HEK293T (cell line): ENCODE measurements at regions not wholly inside any gene's neighbourhood (a gene's known extent, or its start where the extent isn't known, plus 50 kb on each side); places are given as distances from the start of the nearest gene placed in this dataset.

Source experiments
- ARNT ChIP-seq: fragments of 450-650 bp; IDR thresholded peaks from 2 replicates; pipeline ENCODE4 v1.6.1; 2017; ENCODE audit warnings: mild to moderate bottlenecking
- BHLHE40 ChIP-seq: fragments of 450-650 bp; IDR thresholded peaks from 2 replicates; pipeline ENCODE4 v1.6.1; 2016; ENCODE audit warnings: mild to moderate bottlenecking, moderate library complexity, borderline replicate concordance
- CTBP1 ChIP-seq: fragments of 450-650 bp; IDR thresholded peaks from 2 replicates; pipeline ENCODE4 v1.6.1; 2016; ENCODE audit warnings: borderline replicate concordance
- ELF4 ChIP-seq: fragments of 450-650 bp; IDR thresholded peaks from 2 replicates; pipeline ENCODE4 v1.6.1; 2017; ENCODE audit warnings: antibody characterized with exemption
- FOXA1 ChIP-seq: fragments of 450-650 bp; IDR thresholded peaks from 2 replicates; pipeline ENCODE4 v1.6.1; 2016; ENCODE audit warnings: mild to moderate bottlenecking
- FOXK2 ChIP-seq: fragments of 450-650 bp; IDR thresholded peaks from 2 replicates; pipeline ENCODE4 v1.6.1; 2016; ENCODE audit warnings: mild to moderate bottlenecking
- L3MBTL2 ChIP-seq: fragments of 450-650 bp; conservative IDR thresholded peaks from 2 replicates; pipeline ENCODE4 v1.6.1; 2016; ENCODE audit warnings: mild to moderate bottlenecking
- NFRKB ChIP-seq: fragments of 450-650 bp; IDR thresholded peaks from 2 replicates; pipeline ENCODE4 v1.6.1; 2016; ENCODE audit warnings: mild to moderate bottlenecking, moderate library complexity
- PKNOX1 ChIP-seq: fragments of 450-650 bp; IDR thresholded peaks from 2 replicates; pipeline ENCODE4 v1.6.1; 2016
- SP1 ChIP-seq: fragments of 450-650 bp; IDR thresholded peaks from 2 replicates; pipeline ENCODE4 v1.6.1; 2017
- SUZ12 ChIP-seq: fragments of 450-650 bp; IDR thresholded peaks from 2 replicates; pipeline ENCODE4 v1.6.1; 2016; ENCODE audit warnings: mild to moderate bottlenecking
- TARDBP ChIP-seq: fragments of 450-650 bp; IDR thresholded peaks from 2 replicates; pipeline ENCODE4 v1.6.1; 2016
- ZNF384 ChIP-seq: fragments of 450-650 bp; IDR thresholded peaks from 2 replicates; pipeline ENCODE4 v1.6.1; 2016

- TF ChIP-seq PKNOX1, result no peak
- TF ChIP-seq FOXK2, result no peak
- TF ChIP-seq TARDBP, result no peak
- no peak for TF ChIP-seq ELF4
- no peak for TF ChIP-seq SP1
- TF ChIP-seq SUZ12, result no peak
- TF ChIP-seq L3MBTL2, result no peak
- TF ChIP-seq FOXA1, result no peak
- TF ChIP-seq NFRKB, result no peak
- TF ChIP-seq BHLHE40, result no peak
- TF ChIP-seq CTBP1, result no peak
- no peak for TF ChIP-seq ARNT
- TF ChIP-seq ZNF384, result no peak
These were observed 280.5 kb downstream of the NSG2 start for GRCh38 chr5:174325961-174326360.
